NB4 (cell line): ENCODE measurements at regions not wholly inside any gene's neighbourhood (a gene's known extent, or its start where the extent isn't known, plus 50 kb on each side); places are given as distances from the start of the nearest gene placed in this dataset.

Experiments used
- DNase-seq: peaks from one replicate; pipeline ENCODE4 v3.0.0; 2010; ENCODE audit warnings: low read depth
- H3K4me3 ChIP-seq: one replicate; pipeline ENCODE4 v1.5.1; 2011; ENCODE audit warnings: mild to moderate bottlenecking, low read depth, low read length, moderate library complexity
- MAX ChIP-seq: IDR thresholded peaks from 2 replicates; pipeline ENCODE4 v1.6.1; 2011; ENCODE audit warnings: low read depth, low read length
- MYC ChIP-seq: IDR thresholded peaks from 2 replicates; pipeline ENCODE4 v1.6.1; 2011; ENCODE audit warnings: low read depth, low read length
- POLR2A ChIP-seq: IDR thresholded peaks from 2 replicates; pipeline ENCODE4 v1.6.1; 2011; ENCODE audit warnings: mild to moderate bottlenecking; ENCODE audit not compliant: insufficient read length; ENCODE audit errors: extremely low read depth
- TF ChIP-seq, protein P1 (sequence below): IDR thresholded peaks from one replicate; pipeline ENCODE4 v1.5.1; 2012; ENCODE audit warnings: low read depth, low read length

- TF ChIP-seq POLR2A (no peak), MAX (no peak)
- TF ChIP-seq, protein P1, sequence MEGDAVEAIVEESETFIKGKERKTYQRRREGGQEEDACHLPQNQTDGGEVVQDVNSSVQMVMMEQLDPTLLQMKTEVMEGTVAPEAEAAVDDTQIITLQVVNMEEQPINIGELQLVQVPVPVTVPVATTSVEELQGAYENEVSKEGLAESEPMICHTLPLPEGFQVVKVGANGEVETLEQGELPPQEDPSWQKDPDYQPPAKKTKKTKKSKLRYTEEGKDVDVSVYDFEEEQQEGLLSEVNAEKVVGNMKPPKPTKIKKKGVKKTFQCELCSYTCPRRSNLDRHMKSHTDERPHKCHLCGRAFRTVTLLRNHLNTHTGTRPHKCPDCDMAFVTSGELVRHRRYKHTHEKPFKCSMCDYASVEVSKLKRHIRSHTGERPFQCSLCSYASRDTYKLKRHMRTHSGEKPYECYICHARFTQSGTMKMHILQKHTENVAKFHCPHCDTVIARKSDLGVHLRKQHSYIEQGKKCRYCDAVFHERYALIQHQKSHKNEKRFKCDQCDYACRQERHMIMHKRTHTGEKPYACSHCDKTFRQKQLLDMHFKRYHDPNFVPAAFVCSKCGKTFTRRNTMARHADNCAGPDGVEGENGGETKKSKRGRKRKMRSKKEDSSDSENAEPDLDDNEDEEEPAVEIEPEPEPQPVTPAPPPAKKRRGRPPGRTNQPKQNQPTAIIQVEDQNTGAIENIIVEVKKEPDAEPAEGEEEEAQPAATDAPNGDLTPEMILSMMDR = no peak
- no peak for DNase-seq
- no peak overlapping the region for H3K4me3 ChIP-seq
Measured at GRCh38 chr6:164478426-164478825, 831.0 kb downstream of the C6orf118 start.

GRCh38 chr6:164477790-164478189 is 831.6 kb downstream of the C6orf118 start:
- TF ChIP-seq MYC = no peak
- no peak for TF ChIP-seq MAX
- TF ChIP-seq, protein P1 = no peak
- TF ChIP-seq POLR2A = no peak

DNA sequence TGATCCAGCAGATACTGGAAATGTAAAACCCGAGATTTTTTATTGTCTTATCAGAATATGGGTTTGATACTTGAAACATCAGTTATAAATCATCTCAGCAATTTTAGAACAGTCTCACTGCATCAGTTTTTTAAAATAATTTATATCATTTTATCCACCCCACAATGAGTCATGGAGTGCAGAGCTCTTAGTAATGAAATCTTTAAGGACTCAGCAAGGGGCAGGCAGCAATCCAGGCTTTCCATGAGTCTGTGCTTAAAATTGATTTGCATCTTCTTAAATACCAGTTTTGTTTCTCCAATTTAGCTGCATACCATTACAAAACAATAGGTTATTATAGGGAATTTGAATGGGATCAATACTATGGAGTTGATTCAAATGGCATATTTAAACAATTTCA is 832.3 kb downstream of the C6orf118 start:
- TF ChIP-seq POLR2A (no peak), MAX (no peak), MYC (no peak)
- TF ChIP-seq, protein P1 = no peak
- no peak for DNase-seq
- no peak overlapping the region for H3K4me3 ChIP-seq

More at GRCh38 chr6:164477790-164478189, 831.6 kb downstream of the C6orf118 start:
- H3K4me3 ChIP-seq = no peak overlapping the region
- DNase-seq = no peak

DNA sequence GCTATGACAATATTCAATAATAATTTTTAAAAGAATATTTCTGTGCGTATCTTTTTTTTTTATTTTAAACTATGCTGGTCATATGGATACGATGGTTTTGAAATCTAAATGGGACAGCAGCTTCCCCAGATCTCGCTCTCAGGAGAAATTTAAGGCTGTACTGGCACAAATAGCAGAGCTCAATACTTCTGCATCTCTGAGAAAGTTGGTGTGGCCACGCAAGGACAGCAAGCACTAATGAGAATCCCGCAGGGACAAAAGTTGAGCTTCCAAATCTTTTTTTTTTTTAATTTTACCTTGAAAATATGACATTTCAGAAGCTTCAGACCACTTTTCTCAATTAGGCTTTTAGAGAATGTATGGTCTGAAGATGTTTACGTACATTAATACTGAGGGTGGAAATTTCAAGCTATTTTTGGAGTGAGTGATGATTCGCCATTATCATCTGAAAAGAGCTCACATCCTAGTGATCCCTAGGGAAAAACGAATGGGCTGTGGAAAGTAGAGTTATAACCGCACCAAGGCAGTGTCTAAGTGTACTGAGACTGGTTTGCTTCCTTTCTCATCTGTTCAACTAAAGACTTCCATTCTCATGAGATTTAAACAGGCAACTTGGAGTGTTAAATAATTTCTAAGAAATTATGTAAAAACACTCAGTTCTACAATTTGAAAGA is 840.0 kb downstream of the C6orf118 start:
- TF ChIP-seq POLR2A (no peak), MAX (no peak), MYC (no peak)
- TF ChIP-seq, protein P1 = no peak
- H3K4me3 ChIP-seq = no peak overlapping the region
- no peak for DNase-seq

- no peak overlapping the region for H3K4me3 ChIP-seq
- no peak for TF ChIP-seq MAX
- TF ChIP-seq POLR2A = no peak
- TF ChIP-seq, protein P1 = no peak
- TF ChIP-seq MYC = no peak
- no peak for DNase-seq
Measured at GRCh38 chr6:164455835-164456234, 853.6 kb downstream of the C6orf118 start.

DNA sequence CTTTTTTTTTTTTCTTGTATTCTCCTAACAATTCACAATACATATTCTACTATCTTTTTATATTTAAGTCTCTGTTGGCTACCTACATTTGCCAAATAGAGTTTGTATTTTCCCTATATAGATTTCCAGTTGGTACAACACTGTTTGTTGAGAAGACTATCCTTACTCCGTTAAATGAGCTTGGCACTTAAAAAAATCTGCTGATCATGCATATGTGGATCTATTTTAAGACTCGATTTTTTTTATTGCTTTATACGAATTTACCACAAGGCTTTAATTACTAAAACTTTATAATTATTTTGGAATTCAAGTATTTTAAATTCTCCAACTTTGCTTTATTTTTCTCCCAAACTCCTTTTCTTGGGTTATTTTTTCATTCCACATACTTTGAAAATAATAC is 855.6 kb downstream of the C6orf118 start:
- no peak overlapping the region for H3K4me3 ChIP-seq
- TF ChIP-seq POLR2A (no peak), MYC (no peak), MAX (no peak)
- TF ChIP-seq, protein P1 = no peak
- DNase-seq = no peak
